Stimulated activated CD4-positive, alpha-beta T cell treated with anti-CD3 and anti-CD28 coated beads, TNF-alpha, amount 100 ng/mL, for 1 hour (primary cell): ENCODE measurements at regions not wholly inside any gene's neighbourhood (a gene's known extent, or its start where the extent isn't known, plus 50 kb on each side); places are given as distances from the start of the nearest gene placed in this dataset.

Experiments used
- DNase-seq, 3 donors: peaks; one replicate each; pipeline ENCODE4 v3.0.0-alpha.2; 2020; ENCODE audit warnings: low read depth in 3 of 3, low spot score in 1 of 3

- DNase-seq = no peak
Observed at GRCh38 chr7:26096136-26096535, 55.9 kb upstream of the NFE2L3 start.

DNA sequence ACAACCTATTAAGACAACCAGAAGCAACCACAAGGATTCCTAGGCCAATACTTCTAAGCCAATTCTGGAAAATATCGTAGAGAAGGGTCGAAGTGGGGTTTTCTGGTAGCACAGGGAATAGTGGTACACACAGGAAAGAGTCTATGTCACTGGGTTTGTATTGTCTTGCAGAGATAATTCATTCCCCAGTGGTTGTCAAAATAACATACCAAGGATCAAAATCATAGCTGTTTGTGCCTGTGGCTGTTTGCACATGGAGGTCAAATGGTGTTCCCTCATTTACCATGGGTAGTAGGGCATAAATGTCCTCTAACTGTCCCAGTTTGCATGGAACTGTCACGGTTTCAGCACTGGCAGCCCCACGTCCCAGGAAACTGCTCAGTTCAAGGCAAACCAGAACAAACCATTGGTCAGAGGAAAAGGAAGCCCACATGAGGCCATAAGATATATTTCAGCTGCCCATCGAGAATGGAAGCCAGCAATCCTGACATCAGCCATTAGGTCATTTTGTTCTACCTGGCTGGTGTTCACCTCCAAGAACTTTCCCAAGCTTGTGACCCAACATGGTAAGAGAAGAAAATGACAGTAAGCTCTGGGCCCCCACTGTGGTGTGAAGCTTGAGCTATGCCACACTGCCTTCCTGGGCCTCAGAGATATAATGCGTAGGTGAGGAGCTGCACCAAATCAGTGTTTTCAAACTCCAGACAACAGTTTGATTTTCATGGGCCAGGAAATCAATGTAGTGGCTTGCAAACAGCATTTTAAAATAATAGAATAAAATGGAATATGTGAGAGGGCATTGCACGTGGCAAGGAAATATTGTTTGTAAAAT lies 53.9 kb upstream of the NFE2L3 start:
- DNase-seq = no peak

GRCh38 chr7:26099236-26099635 lies 52.8 kb upstream of the NFE2L3 start:
- DNase-seq = no peak

- DNase-seq = no peak
Observed at GRCh38 chr7:26100406-26101339, 51.3 kb upstream of the NFE2L3 start.

- DNase-seq = no peak
Observed at GRCh38 chr7:26101361-26102151, 50.4 kb upstream of the NFE2L3 start.

DNA sequence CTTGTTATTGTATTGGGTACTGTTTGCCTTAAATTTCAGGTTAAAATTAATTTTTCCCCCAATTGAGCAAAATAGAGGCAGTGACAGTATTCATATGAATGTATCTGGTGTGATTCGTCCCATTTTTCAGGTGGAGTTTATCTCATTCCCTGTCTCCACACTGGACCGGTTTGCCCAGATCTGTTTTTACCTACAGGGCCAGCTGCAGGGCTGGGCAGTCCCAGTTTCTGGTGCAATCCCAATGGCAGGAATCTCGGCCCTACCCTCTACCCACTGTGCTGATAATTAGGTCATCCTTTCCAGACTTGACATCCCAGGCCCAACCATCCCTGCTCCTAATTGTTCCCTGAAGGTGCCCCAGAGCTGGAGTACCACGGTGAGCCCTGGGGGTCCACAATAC lies 49.8 kb upstream of the NFE2L3 start:
- DNase-seq = no peak
